HG02981 (cell line): ENCODE measurements at regions not wholly inside any gene's neighbourhood (a gene's known extent, or its start where the extent isn't known, plus 50 kb on each side); places are given as distances from the start of the nearest gene placed in this dataset.
"Not testable (repeated sequence)": the region's sequence is repeated elsewhere in the genome, so short reads cannot be mapped to it uniquely, and the experiment has no call there.

Experiments
- ATAC-seq: cut with Tn5 transposase; IDR thresholded peaks from one replicate; pipeline ENCODE4 v1.9.1; 2021; ENCODE audit warnings: mild to moderate bottlenecking, moderate library complexity; ENCODE audit not compliant: unreplicated experiment

DNA sequence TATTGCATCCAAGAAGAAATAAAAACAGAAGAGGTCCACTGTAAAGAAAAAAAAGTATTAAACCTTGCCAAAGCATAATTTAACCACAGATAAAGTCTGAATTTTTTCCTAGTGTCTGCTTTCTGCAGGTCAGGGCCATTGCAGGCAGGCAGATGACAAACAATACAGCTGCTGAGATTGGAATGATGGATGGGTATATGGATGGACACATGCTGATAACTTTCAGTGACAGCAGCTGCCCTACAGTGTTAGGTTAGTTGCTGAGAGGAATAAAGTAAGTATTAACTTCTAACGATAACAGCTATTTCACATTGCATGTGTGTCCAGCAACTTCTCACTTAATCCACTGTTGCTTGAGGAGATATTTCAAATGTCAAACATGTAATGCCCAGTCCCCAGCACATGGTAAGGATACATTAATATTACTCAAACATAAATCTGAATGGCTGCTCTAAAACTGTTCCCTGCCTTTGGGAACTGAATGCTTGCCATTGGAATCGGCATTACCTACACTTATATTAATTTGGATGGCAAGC, 515.3 kb downstream of the RMST start:
- no peak for ATAC-seq

DNA sequence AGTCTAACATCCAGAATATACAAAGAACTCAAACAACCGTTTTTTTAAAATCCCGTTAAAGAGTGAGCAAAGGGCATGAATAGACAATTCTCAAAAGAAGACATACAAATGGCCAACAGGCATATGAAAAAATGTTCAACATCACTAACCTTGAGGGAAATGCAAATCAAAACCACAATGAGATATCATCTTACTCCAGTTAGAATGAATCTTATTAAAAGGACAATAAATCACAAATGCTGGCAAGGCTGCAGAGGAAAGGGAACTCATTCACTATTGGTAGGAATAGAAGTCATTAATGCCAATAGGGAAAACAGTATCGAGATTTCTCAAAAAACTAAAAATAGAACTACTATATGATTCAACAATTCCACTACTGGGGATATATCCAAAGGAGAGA, 520.1 kb downstream of the RMST start:
- no peak for ATAC-seq

DNA sequence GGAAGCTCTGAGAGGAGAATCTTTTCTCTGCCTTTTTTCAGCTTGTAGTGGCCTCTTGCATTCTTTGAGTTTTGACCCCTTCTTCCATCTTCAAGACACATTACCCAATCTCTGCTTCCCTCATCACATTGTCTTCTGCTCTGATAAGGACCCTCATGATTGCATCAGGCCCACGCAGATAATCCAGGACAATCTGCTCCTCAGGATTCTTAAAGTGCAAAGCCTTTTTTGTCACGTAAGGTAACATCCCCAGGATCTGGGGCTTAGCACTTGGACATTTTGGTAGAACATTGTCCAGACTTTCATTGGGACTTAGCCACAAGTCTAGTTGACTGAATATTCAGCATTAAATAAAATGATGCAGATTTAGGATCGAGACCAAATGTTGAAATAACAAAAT, 521.2 kb downstream of the RMST start:
- no peak for ATAC-seq

DNA sequence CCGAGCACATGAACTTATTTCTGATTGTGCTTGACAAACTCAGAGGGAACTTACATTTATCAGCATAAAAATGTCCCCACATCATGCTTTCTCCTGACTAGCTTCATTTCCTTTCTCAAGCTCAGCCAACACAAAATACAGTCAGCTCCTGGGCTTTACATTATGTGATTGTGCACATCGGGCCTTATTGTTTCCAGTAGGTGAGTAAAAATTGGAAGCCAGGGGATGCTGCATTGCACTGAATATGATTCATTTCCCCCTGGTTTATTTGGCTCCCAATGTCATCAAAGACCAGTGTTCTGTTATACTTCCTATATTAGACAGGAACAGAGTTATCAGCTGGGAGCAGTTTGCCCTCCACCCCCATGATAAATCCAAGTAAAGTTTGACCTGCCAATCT, 521.8 kb downstream of the RMST start:
- no peak for ATAC-seq

DNA sequence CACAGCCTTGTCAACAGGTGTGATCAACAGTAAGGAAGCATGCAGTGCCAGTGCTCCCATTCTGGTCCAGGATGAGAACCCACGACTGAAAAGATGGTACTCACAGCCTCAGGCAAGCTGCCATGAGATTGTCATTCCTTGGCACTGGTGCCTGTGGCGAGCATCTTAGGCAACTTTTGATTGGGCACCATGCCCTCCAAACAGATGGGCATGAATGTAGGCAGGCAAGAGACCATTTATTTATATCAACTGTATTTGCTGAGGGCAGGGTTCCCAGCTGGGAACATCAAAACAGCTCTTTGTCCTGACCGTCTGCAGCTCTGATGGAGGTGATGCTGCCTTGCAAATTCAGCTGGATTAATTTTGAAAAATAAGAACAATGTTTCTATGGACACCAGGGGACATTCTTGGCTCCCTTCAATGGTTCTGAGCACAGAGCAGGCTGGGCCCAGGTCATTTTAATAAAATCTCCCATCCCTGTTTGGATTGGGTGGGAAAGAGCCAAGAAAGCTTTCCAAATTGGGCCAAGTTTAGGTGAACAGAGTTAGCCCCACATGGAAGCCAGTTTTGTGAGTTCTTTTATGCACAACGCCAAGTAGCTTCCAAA, 522.5 kb downstream of the RMST start:
- no peak for ATAC-seq

GRCh38 chr12:97985834-97986233, 523.2 kb downstream of the RMST start:
- no peak for ATAC-seq

DNA sequence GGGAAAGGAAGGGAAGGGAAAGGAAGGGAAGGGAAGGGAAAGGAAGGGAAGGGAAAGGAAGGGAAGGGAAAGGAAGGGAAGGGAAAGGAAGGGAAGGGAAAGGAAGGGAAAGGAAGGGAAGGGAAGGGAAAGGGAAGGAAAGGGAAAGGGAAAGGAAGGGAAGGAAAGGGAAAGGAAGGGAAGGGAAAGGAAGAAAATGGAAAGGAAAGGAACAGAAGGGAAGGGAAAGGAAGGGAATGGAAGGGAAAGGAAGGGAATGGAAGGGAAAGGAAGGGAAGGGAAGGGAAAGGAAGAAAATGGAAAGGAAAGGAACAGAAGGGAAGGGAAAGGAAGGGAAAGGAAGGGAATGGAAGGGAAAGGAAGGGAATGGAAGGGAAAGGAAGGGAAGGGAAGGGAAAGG, 526.0 kb downstream of the RMST start:
- ATAC-seq: not testable (repeated sequence)

DNA sequence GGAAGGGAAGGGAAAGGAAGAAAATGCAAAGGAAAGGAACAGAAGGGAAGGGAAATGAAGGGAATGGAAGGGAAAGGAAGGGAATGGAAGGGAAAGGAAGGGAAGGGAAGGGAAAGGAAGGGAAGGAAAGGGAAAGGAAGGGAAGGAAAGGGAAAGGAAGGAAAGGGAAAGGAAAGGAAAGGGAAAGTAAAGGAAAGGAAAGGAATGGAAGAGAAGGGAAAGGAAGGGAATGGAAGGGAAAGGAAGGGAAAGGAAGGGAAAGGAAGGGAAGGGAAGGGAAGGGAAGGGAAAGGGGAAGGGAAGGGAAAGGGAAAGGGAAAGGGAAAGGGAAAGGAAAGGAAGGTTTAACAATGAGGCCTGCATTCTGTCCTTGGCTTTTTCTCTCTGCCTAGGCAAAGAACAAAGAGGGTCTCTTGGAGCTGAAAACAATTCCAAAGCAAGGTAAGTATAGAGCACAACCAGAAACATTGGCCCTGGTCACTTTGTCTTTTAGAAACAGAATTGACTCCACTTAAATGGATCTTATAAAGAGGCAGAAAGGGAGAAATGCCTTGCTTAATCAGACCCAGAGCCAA, 525.9 kb upstream of the TMPO start:
- ATAC-seq: no peak

DNA sequence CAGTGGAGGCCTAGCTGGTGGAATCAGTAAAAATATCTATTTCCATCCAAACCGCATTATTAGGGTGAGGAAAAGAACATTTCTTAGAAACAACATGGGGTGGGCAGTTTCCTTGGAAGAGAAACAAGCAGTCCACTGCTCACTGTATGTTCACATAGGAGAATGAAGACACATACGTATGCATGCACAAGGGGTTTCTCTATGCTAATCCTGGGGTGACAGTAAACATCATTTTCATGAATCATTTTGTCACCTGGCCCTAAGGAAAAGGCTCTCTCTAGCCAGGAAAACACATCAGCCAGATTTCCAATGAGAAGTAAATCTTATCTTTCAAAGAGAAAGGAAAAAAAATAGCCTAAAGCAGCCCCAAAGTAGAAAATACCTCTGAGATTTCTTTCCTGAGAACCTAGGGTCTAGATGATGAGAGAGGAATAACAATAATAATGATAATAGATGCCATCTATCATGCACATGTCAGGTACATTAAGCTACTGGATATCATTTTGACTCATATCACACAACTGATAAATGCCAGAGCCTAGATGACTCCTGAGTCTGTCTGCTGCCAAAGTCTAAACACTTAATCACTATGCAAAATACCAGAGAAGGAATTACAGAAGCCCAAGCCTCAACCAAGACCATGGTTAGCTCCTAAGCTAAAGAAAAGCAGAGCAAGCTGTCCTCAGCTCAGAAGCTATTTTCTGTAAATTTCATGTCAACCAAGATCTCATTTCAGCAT, 520.5 kb upstream of the TMPO start:
- no peak for ATAC-seq

DNA sequence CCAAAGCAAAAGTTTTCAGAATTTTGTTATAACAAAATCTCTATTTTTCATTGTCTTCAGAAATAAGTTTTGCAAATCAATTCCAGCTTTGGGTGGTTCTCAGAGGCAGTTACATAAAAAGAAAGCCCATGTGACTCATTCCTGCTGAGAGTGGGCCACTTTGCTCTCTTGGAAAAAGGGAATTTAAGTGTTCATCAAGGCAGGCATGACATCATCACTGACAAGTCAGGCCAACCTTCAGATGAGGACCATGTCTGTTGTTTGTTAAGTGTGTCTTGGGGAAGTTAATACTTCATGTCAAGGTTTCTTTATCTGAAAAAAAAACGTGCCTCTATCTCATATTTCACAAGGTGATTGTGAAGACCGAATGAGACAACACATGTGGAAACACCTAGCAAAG, 519.8 kb upstream of the TMPO start:
- no peak for ATAC-seq

DNA sequence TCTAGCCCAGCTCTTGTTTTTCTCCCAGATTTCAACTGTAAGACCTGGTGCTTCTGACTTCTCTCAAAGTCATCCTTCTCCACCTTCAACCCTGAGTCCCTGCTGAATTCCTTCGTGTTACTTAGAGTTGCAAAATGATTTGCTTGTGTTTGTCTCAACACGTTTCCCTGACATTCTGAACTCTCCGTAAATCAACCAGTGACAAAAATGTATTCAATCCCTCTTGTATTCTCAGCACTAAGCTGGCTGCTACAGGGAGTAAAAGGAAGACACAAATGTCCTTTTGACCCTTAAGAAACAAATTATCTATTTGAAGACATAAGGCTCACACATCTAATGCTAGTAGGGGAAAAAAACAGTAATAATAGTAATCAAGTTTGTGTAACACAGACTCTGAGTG, 514.0 kb upstream of the TMPO start:
- no peak for ATAC-seq

DNA sequence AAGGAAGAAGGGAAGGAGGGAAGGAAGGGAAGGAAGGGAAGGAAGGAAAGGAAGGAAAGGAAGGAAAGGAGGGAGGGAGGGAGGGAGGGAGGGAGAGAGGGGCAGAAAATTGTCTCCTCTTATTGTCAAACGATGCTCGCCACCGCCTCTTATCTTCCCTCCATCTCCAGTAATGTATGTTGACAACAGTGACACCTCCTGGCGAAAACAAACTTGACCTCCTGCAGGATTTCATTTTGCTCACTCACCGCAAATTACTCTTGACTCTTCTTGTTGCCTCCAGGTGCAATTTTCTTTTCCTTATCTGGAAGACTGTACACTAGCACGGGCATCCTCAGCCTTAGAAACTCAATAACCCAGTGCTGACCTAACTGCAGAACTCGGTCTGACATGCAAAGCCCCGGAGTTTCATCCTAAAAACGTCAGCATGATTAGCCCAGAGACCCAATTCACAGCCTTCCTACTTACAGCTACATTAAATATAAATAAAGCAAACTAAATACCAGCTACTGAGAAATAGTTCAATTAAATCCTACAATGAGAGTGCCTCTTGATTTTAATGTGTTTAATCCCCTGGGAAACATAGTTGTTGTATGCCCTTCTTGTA, 512.4 kb upstream of the TMPO start:
- ATAC-seq: peak; percentile 75

DNA sequence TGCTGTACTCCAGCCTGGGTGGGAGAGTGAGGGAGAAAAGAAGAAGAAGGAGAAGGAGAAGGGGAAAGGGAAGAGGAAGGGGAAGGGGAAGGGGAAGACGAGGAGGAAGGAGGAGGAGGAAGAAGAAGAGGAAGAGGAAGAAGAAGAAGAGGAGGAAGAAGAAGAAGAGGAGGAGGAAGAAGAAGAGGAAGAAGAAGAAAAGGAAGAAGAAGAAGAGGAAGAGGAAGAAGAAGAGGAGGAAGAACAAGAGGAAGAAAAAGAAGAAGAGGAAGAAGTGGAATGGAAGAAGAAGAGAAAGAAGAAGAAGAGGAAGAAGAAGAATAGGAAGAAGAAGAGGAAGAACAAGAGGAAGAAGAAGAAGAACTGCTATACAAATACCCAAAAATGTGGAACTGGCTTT, 507.4 kb upstream of the TMPO start:
- ATAC-seq: no peak

- no peak for ATAC-seq
These were observed 501.8 kb upstream of the TMPO start for GRCh38 chr12:98013560-98013959.

- ATAC-seq: no peak
These were observed 496.6 kb upstream of the TMPO start for GRCh38 chr12:98018836-98019235.

DNA sequence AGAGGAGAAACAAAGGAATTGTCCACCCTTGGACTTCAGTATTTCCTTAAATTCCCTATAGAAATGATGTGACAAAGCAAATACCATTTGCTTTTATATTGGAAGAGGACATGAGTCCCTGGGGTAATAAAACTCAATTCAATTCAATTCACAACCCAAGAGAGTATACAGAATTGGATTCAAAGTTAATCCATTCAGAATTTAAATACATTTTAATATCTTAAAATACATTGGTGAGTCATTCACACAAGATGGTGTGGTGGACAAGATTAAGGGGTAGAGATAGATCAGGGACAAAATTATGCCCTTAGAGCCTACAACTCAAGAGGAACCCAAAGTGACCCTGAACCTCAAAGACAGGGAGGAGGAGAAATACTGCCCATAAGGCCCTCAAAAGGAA, 495.0 kb upstream of the TMPO start:
- ATAC-seq: no peak

DNA sequence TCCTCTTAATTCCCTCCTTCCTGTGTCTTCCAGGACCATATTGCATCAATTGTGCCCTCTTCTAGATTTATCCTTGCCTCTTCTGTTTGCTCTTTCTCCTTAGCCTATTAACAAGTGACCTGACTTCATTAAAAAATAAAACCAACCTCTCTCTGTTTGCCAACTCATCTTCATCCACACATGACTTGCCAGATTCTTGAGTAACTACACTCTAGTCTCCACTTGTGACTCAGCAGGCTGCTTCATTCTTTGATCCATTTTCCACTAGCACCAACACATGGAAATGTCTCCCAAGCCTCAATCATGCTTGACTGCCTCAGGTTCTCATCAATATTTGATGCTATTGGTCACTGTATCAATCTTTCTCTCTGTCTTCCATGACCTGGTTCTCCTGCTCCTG, 492.4 kb upstream of the TMPO start:
- ATAC-seq: no peak

GRCh38 chr12:98037401-98038140, 477.8 kb upstream of the TMPO start:
- no peak for ATAC-seq

- ATAC-seq: no peak
These were observed 472.7 kb upstream of the TMPO start for GRCh38 chr12:98042668-98043067.

DNA sequence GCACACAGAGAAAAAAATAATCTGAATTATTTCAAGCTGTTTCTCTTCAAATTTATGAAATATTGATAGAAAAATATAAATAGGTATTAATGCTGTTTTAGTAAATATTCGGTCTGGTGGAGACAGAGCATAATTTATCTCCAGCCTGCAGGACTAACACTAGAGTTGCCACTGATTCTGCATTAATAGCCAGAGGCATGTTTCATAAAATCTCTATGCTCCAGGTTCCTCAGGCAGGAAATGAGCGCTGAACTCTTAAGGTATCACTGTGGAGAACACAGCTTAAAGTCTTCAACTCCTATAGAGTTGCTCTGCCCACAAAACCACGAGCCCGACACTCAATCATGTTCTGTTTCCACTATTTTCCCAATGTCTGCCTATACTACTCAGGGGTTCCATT, 470.0 kb upstream of the TMPO start:
- ATAC-seq: no peak

DNA sequence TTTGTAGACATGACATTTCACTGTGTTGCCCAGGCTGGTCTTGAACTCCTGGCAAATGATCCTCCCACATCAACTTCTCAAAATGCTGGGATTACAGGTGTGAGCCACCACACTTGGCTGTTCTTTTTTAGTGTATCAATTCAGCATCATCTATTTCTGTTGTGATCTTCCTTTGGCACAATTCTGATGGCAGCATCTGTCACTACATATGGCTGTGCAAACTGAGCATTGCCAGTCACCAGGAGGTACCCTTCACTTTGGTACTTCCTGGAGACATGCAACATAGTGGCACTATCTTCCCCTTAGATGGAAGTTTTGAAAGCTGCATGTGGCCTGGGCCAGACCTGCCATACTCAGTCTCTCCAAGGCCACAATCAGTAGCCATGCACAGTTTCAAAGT, 467.1 kb upstream of the TMPO start:
- ATAC-seq: no peak
